ENCODE measurements at regions not wholly inside any gene's neighbourhood (a gene's known extent, or its start where the extent isn't known, plus 50 kb on each side); places are given as distances from the start of the nearest gene placed in this dataset.

- no peak for TF ChIP-seq ZBTB33 (IDR thresholded peaks at IDR 0.05; ENCODE audit: extremely low read depth, insufficient replicate concordance, low read length)
- TF ChIP-seq CBX3 (IDR thresholded peaks at IDR 0.05; ENCODE audit: low read depth): no peak
- TF ChIP-seq POLR2AphosphoS5 (IDR thresholded peaks at IDR 0.05; ENCODE audit: low read depth, low read length): no peak
- no peak for TF ChIP-seq SRF (IDR thresholded peaks at IDR 0.05; ENCODE audit: low read depth)
- TF ChIP-seq FOSL1 (IDR thresholded peaks at IDR 0.05; ENCODE audit: low read depth): no peak
Observed at GRCh38 chr5:99275128-99275527, 346.3 kb upstream of the CHD1 start (continued).

- ATAC-seq: no peak
- Histone ChIP-seq H3K4me2 (ENCODE audit: low read length) (no peak overlapping the region), H3K9ac (ENCODE audit: low read length) (no peak overlapping the region), H4K20me1 (ENCODE audit: insufficient read depth) (no peaks in the 10 kb centered on the region), H3K4me3 (replicated peaks in 1 of 2; ENCODE audit: low read depth in 1 of 2, low read length in 2 of 2) (no peak overlapping the region), H3K9me2 (ENCODE audit: insufficient read depth) (no peaks in the 10 kb centered on the region), H2AFZ (ENCODE audit: low read depth, low read length, poor library complexity, severe bottlenecking) (no peak overlapping the region), H3K4me1 (ENCODE audit: control insufficient read depth in 1 of 2, insufficient read depth in 2 of 2, low read length in 2 of 2) (no peaks in the 10 kb centered on the region), H3K9me3 (ENCODE audit: control insufficient read depth in 1 of 2, insufficient read depth in 1 of 2, low read depth in 1 of 2, low read length in 2 of 2) (no peaks in the 10 kb centered on the region), H3K27ac (ENCODE audit: low read depth, low read length) (no peak overlapping the region), H3K27me3 (ENCODE audit: insufficient read depth, low read length) (no peaks in the 10 kb centered on the region), H3K36me3 (ENCODE audit: control insufficient read depth in 1 of 2, insufficient read depth in 2 of 2, low read length in 2 of 2) (no peaks in the 10 kb centered on the region), H3K79me2 (ENCODE audit: insufficient read depth, low read length) (no peaks in the 10 kb centered on the region)
- CTCF ChIA-PET: no interaction called here
- TF ChIP-seq ZFX (IDR thresholded peaks at IDR 0.05) (no peak), MAX (IDR thresholded peaks at IDR 0.05) (no peak), CEBPB (IDR thresholded peaks at IDR 0.05; ENCODE audit: low read depth) (no peak)
- RAD21 ChIA-PET (ENCODE audit: low non-redundant PET in 1 of 2, low total read pairs in 2 of 2, uncharacterized antibody in 2 of 2, unreplicated experiment in 2 of 2): no interaction called here
- no peak for DNase-seq (ENCODE audit: low read depth, low spot score)
- POLR2A ChIA-PET: no interaction called here
- intact Hi-C loops (cut with micrococcal nuclease): no loop called here
- BruUV-seq (replicated peaks): no TSS peak
Observed at GRCh38 chr5:99272576-99272975, 343.8 kb upstream of the CHD1 start.
